GM12865 (cell line): ENCODE measurements at regions not wholly inside any gene's neighbourhood (a gene's known extent, or its start where the extent isn't known, plus 50 kb on each side); places are given as distances from the start of the nearest gene placed in this dataset.

ENCODE experiments used
- DNase-seq: peaks from one replicate; pipeline ENCODE4 v3.0.0; 2010; ENCODE audit warnings: low read depth
- H3K4me3 ChIP-seq: 2 replicates; pipeline ENCODE4 v1.5.1; 2011; ENCODE audit warnings: mild to moderate bottlenecking, low read depth, low read length, control low read depth
- TF ChIP-seq, protein P1 (sequence below): IDR thresholded peaks from 2 replicates; pipeline ENCODE4 v1.5.1; 2011; ENCODE audit warnings: low read length, control low read depth, low read depth, inconsistent platforms; ENCODE audit not compliant: insufficient read depth; ENCODE audit errors: missing control alignments

DNA sequence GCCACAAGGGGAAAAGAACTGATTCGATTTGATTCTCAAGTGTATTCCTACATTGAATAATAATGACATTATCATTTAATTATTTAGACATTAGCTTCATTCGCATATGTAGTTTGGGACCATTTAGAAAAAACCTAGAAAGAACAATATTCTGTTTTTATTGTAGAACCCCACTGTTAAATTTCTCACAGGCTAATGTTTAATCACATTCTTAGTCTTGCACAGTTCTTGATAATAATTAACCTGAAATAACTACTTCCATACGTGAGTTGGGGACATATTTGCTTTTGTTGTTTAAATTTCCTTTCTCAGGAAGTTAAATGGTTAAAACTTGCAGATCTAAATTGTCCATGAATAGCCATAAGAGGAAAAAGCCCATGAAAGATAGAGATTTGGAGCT is 275.2 kb downstream of the TFAP2B start:
- TF ChIP-seq, protein P1, sequence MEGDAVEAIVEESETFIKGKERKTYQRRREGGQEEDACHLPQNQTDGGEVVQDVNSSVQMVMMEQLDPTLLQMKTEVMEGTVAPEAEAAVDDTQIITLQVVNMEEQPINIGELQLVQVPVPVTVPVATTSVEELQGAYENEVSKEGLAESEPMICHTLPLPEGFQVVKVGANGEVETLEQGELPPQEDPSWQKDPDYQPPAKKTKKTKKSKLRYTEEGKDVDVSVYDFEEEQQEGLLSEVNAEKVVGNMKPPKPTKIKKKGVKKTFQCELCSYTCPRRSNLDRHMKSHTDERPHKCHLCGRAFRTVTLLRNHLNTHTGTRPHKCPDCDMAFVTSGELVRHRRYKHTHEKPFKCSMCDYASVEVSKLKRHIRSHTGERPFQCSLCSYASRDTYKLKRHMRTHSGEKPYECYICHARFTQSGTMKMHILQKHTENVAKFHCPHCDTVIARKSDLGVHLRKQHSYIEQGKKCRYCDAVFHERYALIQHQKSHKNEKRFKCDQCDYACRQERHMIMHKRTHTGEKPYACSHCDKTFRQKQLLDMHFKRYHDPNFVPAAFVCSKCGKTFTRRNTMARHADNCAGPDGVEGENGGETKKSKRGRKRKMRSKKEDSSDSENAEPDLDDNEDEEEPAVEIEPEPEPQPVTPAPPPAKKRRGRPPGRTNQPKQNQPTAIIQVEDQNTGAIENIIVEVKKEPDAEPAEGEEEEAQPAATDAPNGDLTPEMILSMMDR, result no peak

DNA sequence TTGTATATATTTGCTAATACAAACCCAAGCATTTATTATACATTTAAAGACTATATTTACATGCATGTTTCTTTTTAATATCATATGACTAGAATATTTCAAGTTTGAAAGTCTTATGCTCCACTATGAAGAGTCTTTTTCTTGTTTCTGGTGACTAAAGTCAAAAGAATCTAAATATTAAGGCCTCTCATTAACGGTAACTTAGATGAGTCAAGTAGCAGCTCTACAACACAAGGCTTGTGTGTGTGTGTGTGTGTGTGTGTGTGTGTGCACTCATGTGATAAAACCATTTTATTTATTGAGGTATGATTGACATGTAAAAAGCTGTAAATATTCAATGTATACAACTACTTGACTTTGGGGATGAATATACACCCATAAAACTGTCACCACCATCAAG is 275.6 kb downstream of the TFAP2B start:
- H3K4me3 ChIP-seq, result no peak overlapping the region
- TF ChIP-seq, protein P1, result no peak
- DNase-seq, result no peak

More for the DNA sequence above, 275.2 kb downstream of the TFAP2B start:
- DNase-seq, result no peak
- H3K4me3 ChIP-seq, result no peak overlapping the region

DNA sequence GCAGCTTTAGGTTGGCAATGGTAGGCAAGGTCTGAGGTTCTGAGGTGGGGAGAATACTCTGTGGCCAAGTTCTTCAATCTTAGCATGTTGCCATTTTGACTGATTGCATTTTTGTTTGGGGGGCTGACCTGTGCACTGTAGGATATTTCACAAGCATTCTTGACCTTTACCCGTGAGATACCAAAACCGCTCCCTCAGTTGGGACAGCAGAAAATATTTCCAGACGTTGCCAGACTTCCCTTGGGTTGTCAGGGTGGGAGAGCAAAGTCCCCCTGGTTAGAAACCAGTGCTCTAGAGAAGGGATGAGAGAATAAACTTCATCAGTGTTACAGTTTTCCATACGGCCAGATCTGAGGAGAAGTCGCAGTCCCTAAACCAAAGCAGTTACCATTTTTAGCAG is 279.6 kb downstream of the TFAP2B start:
- TF ChIP-seq, protein P1, result no peak
- no peak for DNase-seq
- no peak overlapping the region for H3K4me3 ChIP-seq

DNA sequence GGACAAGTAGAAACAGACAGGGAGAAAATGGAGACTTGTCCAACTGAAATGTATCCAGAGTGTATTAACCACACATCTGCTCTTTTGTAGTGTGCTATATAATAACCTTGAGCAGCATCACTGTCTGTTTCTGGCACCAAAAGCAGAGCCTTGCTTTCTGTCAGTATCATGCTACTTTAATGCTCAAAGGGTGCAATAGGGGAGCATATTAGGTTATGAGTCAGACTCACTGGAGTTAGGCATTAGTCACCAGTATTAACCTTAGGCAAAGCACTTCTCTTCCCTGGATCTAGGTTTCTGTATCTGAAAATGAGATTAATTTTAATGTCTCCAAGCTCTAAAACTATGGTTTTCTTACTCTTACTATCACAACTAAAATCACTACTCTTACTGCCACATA is 280.1 kb downstream of the TFAP2B start:
- DNase-seq, result no peak
- TF ChIP-seq, protein P1, result no peak
- no peak overlapping the region for H3K4me3 ChIP-seq

DNA sequence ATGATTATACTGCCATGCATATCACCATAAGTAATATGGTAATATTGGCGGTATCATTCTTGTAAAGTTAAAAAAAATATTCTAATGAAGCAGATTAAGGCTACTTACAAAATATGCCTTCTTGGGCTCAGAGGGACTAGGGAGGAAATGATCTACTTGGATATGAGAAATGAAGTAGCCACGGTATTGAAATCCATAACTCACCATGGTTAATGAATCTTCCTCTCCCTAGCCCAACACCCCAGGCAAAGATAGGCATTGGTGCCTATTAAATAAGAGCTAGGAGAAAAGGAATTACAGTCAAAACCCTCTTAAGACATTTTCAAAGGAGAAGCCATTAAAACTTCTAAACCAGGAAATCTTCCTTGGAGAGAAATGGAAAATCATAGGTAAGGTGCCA is 280.5 kb downstream of the TFAP2B start:
- TF ChIP-seq, protein P1, result no peak
- H3K4me3 ChIP-seq, result no peak overlapping the region
- no peak for DNase-seq

DNA sequence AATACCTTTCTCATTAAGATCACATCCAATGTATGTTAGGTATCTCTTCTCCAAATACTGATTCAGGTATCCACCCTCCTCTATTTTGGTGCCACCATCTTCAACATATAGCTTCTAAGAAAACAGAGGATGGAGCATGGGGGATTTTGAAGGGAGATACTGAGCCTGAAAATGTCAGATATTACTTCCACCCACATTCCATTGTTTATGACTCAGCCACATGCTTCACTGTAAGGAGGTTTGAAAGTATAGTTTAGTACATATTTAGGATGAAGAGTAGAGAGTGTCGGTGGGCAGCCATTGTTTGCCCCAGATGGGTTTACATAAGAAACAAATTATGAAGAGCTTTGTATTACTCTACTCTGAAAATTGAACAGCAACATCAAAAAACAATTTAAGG is 286.7 kb downstream of the TFAP2B start:
- no peak for DNase-seq
- no peak overlapping the region for H3K4me3 ChIP-seq
- TF ChIP-seq, protein P1, result no peak

DNA sequence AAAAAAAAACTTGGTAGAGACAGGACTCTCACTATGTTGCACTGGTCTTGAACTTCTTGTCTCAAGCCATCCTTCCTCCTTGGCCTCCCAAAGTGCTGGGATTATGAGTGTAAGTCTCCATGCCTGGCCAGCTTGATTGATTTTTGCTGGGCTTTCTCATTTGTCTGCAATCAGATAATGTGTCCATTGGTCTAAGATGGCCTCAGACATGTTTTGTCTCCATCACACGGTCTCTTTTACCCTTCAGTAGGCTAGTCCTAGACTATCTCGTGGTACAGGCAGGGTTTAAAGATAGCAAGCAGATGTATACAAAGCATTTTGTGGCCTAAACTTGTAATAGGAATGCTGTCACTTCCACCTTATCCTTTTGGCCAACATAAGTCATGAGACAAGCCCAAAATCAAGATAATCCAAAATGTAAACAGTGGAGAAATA is 289.1 kb downstream of the TFAP2B start:
- H3K4me3 ChIP-seq, result no peak overlapping the region
- DNase-seq, result no peak

More for the DNA sequence above, 289.1 kb downstream of the TFAP2B start:
- TF ChIP-seq, protein P1, result no peak
